ENCODE measurements at regions not wholly inside any gene's neighbourhood (a gene's known extent, or its start where the extent isn't known, plus 50 kb on each side); places are given as distances from the start of the nearest gene placed in this dataset.

- Histone ChIP-seq H3K4me3 (ENCODE audit: low read length) (no peak overlapping the region), H3K4me1 (ENCODE audit: control insufficient read depth in 2 of 2, insufficient read depth in 2 of 2, low read length in 2 of 2) (no peaks in the 10 kb centered on the region)
- POLR2A ChIA-PET = no interaction called here
Measured at GRCh38 chr6:9208966-9209365, 773.6 kb upstream of the SLC35B3 start.

GRCh38 chr6:9205645-9206044 is 770.3 kb upstream of the SLC35B3 start:
- Histone ChIP-seq H3K4me1 (ENCODE audit: control insufficient read depth in 2 of 2, insufficient read depth in 2 of 2, low read length in 2 of 2) (no peaks in the 10 kb centered on the region), H3K4me3 (ENCODE audit: low read length) (no peak overlapping the region), H3K27me3 (ENCODE audit: control insufficient read depth in 2 of 2, insufficient read depth in 2 of 2, low read length in 2 of 2) (no peaks in the 10 kb centered on the region), H3K27ac (ENCODE audit: low read depth, low read length) (no peak overlapping the region), H3K9me3 (ENCODE audit: control insufficient read depth in 2 of 3, low read length in 3 of 3) (no peaks in the 10 kb centered on the region), H3K36me3 (ENCODE audit: control insufficient read depth in 2 of 3, insufficient read depth in 3 of 3, low read length in 3 of 3) (no peaks in the 10 kb centered on the region)
- Mint-ChIP-seq H3K9me3 (peaks cover 0 to 16% (median 5%) of the 10 kb centered on the region in 11 donors), H3K27ac (no peak overlapping the region), H3K36me3 (no peaks in the 10 kb centered on the region), H3K27me3 (peaks cover 0 to 4% (median 0%) of the 10 kb centered on the region in 5 donors), H3K4me1 (no peaks in the 10 kb centered on the region), H3K4me3 (no peak overlapping the region)
- intact Hi-C loops (cut with micrococcal nuclease) = no loop called here
- POLR2A ChIA-PET = no interaction called here
- DNase-seq (no peak), ATAC-seq (no peak)
- CTCF ChIA-PET = no interaction called here

More at GRCh38 chr6:9208966-9209365, 773.6 kb upstream of the SLC35B3 start:
- Mint-ChIP-seq H3K36me3 (no peaks in the 10 kb centered on the region), H3K4me1 (no peaks in the 10 kb centered on the region), H3K27ac (no peak overlapping the region), H3K27me3 (peaks cover 0 to 4% (median 0%) of the 10 kb centered on the region in 5 donors), H3K4me3 (no peak overlapping the region), H3K9me3 (peaks cover 0 to 16% (median 3%) of the 10 kb centered on the region in 11 donors)
- ATAC-seq (no peak), DNase-seq (no peak)
- H3K27ac ChIP-seq (ENCODE audit: low read depth, low read length) = no peak overlapping the region
- intact Hi-C loops (cut with micrococcal nuclease) = no loop called here
- H3K36me3 ChIP-seq (ENCODE audit: control insufficient read depth in 2 of 3, insufficient read depth in 3 of 3, low read length in 3 of 3) = no peaks in the 10 kb centered on the region
- H3K9me3 ChIP-seq (ENCODE audit: control insufficient read depth in 2 of 3, low read length in 3 of 3) = no peaks in the 10 kb centered on the region
- CTCF ChIA-PET = no interaction called here
- H3K27me3 ChIP-seq (ENCODE audit: control insufficient read depth in 2 of 2, insufficient read depth in 2 of 2, low read length in 2 of 2) = no peaks in the 10 kb centered on the region

- H3K27me3 Mint-ChIP-seq = no peaks in the 10 kb centered on the region
- Histone ChIP-seq H3K4me1 (ENCODE audit: control insufficient read depth in 2 of 2, insufficient read depth in 2 of 2, low read length in 2 of 2) (no peaks in the 10 kb centered on the region), H3K27ac (ENCODE audit: low read depth, low read length) (no peak overlapping the region), H3K27me3 (ENCODE audit: control insufficient read depth in 2 of 2, insufficient read depth in 2 of 2, low read length in 2 of 2) (no peaks in the 10 kb centered on the region), H3K36me3 (ENCODE audit: control insufficient read depth in 2 of 3, insufficient read depth in 3 of 3, low read length in 3 of 3) (no peaks in the 10 kb centered on the region), H3K4me3 (ENCODE audit: low read length) (no peak overlapping the region), H3K9me3 (ENCODE audit: control insufficient read depth in 2 of 3, low read length in 3 of 3) (no peaks in the 10 kb centered on the region)
- ChIA-PET POLR2A (no interaction called here), CTCF (no interaction called here)
- no peak overlapping the region for H3K4me3 Mint-ChIP-seq
- no peak for ATAC-seq
- no peaks in the 10 kb centered on the region for H3K4me1 Mint-ChIP-seq
- H3K36me3 Mint-ChIP-seq = no peaks in the 10 kb centered on the region
- intact Hi-C loops (cut with micrococcal nuclease) = no loop called here
- H3K27ac Mint-ChIP-seq = no peak overlapping the region
- peaks cover 0 to 8% (median 4%) of the 10 kb centered on the region in 11 donors for H3K9me3 Mint-ChIP-seq
- DNase-seq = no peak
Measured at GRCh38 chr6:9204171-9204570, 768.8 kb upstream of the SLC35B3 start.

- no peak for DNase-seq
- H3K4me3 Mint-ChIP-seq = no peak overlapping the region
- Histone ChIP-seq H3K4me1 (ENCODE audit: control insufficient read depth in 2 of 2, insufficient read depth in 2 of 2, low read length in 2 of 2) (no peaks in the 10 kb centered on the region), H3K9me3 (ENCODE audit: control insufficient read depth in 2 of 3, low read length in 3 of 3) (no peaks in the 10 kb centered on the region), H3K4me3 (ENCODE audit: low read length) (no peak overlapping the region), H3K27me3 (ENCODE audit: control insufficient read depth in 2 of 2, insufficient read depth in 2 of 2, low read length in 2 of 2) (no peaks in the 10 kb centered on the region), H3K36me3 (ENCODE audit: control insufficient read depth in 2 of 3, insufficient read depth in 3 of 3, low read length in 3 of 3) (no peaks in the 10 kb centered on the region), H3K27ac (ENCODE audit: low read depth, low read length) (no peak overlapping the region)
- peaks cover 0 to 8% (median 5%) of the 10 kb centered on the region in 11 donors for H3K9me3 Mint-ChIP-seq
- intact Hi-C loops (cut with micrococcal nuclease) = no loop called here
- no peak for ATAC-seq
- H3K27me3 Mint-ChIP-seq = no peaks in the 10 kb centered on the region
- no peaks in the 10 kb centered on the region for H3K4me1 Mint-ChIP-seq
- no peaks in the 10 kb centered on the region for H3K36me3 Mint-ChIP-seq
- ChIA-PET CTCF (no interaction called here), POLR2A (no interaction called here)
- H3K27ac Mint-ChIP-seq = no peak overlapping the region
Measured at GRCh38 chr6:9200712-9201111, 765.4 kb upstream of the SLC35B3 start.

- Mint-ChIP-seq H3K9me3 (peaks cover 0 to 4% (median 0%) of the 10 kb centered on the region in 11 donors), H3K27me3 (no peaks in the 10 kb centered on the region), H3K27ac (no peak overlapping the region), H3K4me3 (no peak overlapping the region), H3K4me1 (no peaks in the 10 kb centered on the region), H3K36me3 (no peaks in the 10 kb centered on the region)
- Histone ChIP-seq H3K4me1 (ENCODE audit: control insufficient read depth in 2 of 2, insufficient read depth in 2 of 2, low read length in 2 of 2) (no peaks in the 10 kb centered on the region), H3K36me3 (ENCODE audit: control insufficient read depth in 2 of 3, insufficient read depth in 3 of 3, low read length in 3 of 3) (no peaks in the 10 kb centered on the region), H3K27ac (ENCODE audit: low read depth, low read length) (no peak overlapping the region), H3K9me3 (ENCODE audit: control insufficient read depth in 2 of 3, low read length in 3 of 3) (no peaks in the 10 kb centered on the region), H3K4me3 (ENCODE audit: low read length) (no peak overlapping the region), H3K27me3 (ENCODE audit: control insufficient read depth in 2 of 2, insufficient read depth in 2 of 2, low read length in 2 of 2) (no peaks in the 10 kb centered on the region)
- intact Hi-C loops (cut with micrococcal nuclease) = no loop called here
- ChIA-PET CTCF (no interaction called here), POLR2A (no interaction called here)
- DNase-seq (no peak), ATAC-seq (no peak)
Measured at GRCh38 chr6:9197726-9198125, 762.4 kb upstream of the SLC35B3 start.

GRCh38 chr6:9195322-9195721 is 760.0 kb upstream of the SLC35B3 start:
- no peak for DNase-seq
- ATAC-seq = no peak
- Histone ChIP-seq H3K27ac (ENCODE audit: low read depth, low read length) (no peak overlapping the region), H3K27me3 (ENCODE audit: control insufficient read depth in 2 of 2, insufficient read depth in 2 of 2, low read length in 2 of 2) (no peaks in the 10 kb centered on the region), H3K4me3 (ENCODE audit: low read length) (no peak overlapping the region), H3K9me3 (ENCODE audit: control insufficient read depth in 2 of 3, low read length in 3 of 3) (no peaks in the 10 kb centered on the region), H3K36me3 (ENCODE audit: control insufficient read depth in 2 of 3, insufficient read depth in 3 of 3, low read length in 3 of 3) (no peaks in the 10 kb centered on the region), H3K4me1 (ENCODE audit: control insufficient read depth in 2 of 2, insufficient read depth in 2 of 2, low read length in 2 of 2) (no peaks in the 10 kb centered on the region)
- POLR2A ChIA-PET = no interaction called here
- intact Hi-C loops (cut with micrococcal nuclease) = no loop called here
- Mint-ChIP-seq H3K27me3 (no peaks in the 10 kb centered on the region), H3K27ac (no peak overlapping the region), H3K36me3 (no peaks in the 10 kb centered on the region), H3K4me3 (no peak overlapping the region), H3K9me3 (peaks cover 0 to 4% (median 0%) of the 10 kb centered on the region in 11 donors), H3K4me1 (no peaks in the 10 kb centered on the region)
- CTCF ChIA-PET = no interaction called here

- Mint-ChIP-seq H3K4me3 (no peak overlapping the region), H3K27me3 (no peaks in the 10 kb centered on the region), H3K27ac (no peak overlapping the region), H3K4me1 (no peaks in the 10 kb centered on the region), H3K9me3 (peaks cover 0 to 4% (median 0%) of the 10 kb centered on the region in 11 donors), H3K36me3 (no peaks in the 10 kb centered on the region)
- intact Hi-C loops (cut with micrococcal nuclease) = no loop called here
- Histone ChIP-seq H3K36me3 (ENCODE audit: control insufficient read depth in 2 of 3, insufficient read depth in 3 of 3, low read length in 3 of 3) (no peaks in the 10 kb centered on the region), H3K9me3 (ENCODE audit: control insufficient read depth in 2 of 3, low read length in 3 of 3) (no peaks in the 10 kb centered on the region), H3K4me3 (ENCODE audit: low read length) (no peak overlapping the region), H3K27ac (ENCODE audit: low read depth, low read length) (no peak overlapping the region), H3K4me1 (ENCODE audit: control insufficient read depth in 2 of 2, insufficient read depth in 2 of 2, low read length in 2 of 2) (no peaks in the 10 kb centered on the region), H3K27me3 (ENCODE audit: control insufficient read depth in 2 of 2, insufficient read depth in 2 of 2, low read length in 2 of 2) (no peaks in the 10 kb centered on the region)
- DNase-seq = no peak
- ChIA-PET CTCF (no interaction called here), POLR2A (no interaction called here)
- no peak for ATAC-seq
Measured at GRCh38 chr6:9192405-9192909, 757.1 kb upstream of the SLC35B3 start.
